Keratinocyte (primary cell): ENCODE measurements at regions not wholly inside any gene's neighbourhood (a gene's known extent, or its start where the extent isn't known, plus 50 kb on each side); places are given as distances from the start of the nearest gene placed in this dataset.
A peak's percentile ranks its signal among the peaks of the same experiment; 100 is the strongest.

Experiments used
- DNase-seq: peaks from one replicate; pipeline ENCODE4 v3.0.0-alpha.2; 2011; ENCODE audit warnings: low read depth, missing footprints, low spot score
- FAIRE-seq: peaks from 2 replicates; lab custom pipeline; 2011; peaks lifted over from hg19 to GRCh38; lab: Jason Lieb, UNC
- H2AFZ ChIP-seq: 2 replicates; pipeline ENCODE4 v1.6.0; 2012; ENCODE audit warnings: low read length, control low read depth, inconsistent platforms; ENCODE audit not compliant: control insufficient read depth
- H3K27ac ChIP-seq: 2 replicates; pipeline ENCODE4 v1.5.1; 2011; ENCODE audit warnings: low read length; ENCODE audit not compliant: control insufficient read depth, insufficient read depth
- H3K27me3 ChIP-seq: 3 replicates; pipeline ENCODE4 v1.6.0; 2011; ENCODE audit warnings: low read length; ENCODE audit not compliant: control insufficient read depth, insufficient read depth; ENCODE audit errors: extremely low read depth
- H3K36me3 ChIP-seq, 2 experiments: 2 replicates in 1 of 2; 3 replicates in 1 of 2; pipeline ENCODE4 v1.5.1; 2011; ENCODE audit warnings: low read length in 2 of 2, mild to moderate bottlenecking in 1 of 2; ENCODE audit not compliant: control insufficient read depth in 2 of 2, insufficient read depth in 2 of 2; ENCODE audit errors: extremely low read depth in 1 of 2
- H3K4me1 ChIP-seq: 3 replicates; pipeline ENCODE4 v1.5.1; 2011; ENCODE audit warnings: low read length; ENCODE audit not compliant: control insufficient read depth, insufficient read depth; ENCODE audit errors: extremely low read depth
- H3K4me2 ChIP-seq: 3 replicates; pipeline ENCODE4 v1.6.0; 2011; ENCODE audit warnings: low read depth, low read length; ENCODE audit not compliant: control insufficient read depth, insufficient read depth; ENCODE audit errors: extremely low read depth
- H3K4me3 ChIP-seq, 3 experiments: fragments of 200-600 bp in 1 of 3; sonication (generic) in 1 of 3; 2 replicates in 2 of 3; 3 replicates in 1 of 3; pipeline ENCODE4 v1.5.1; 2011 to 2016; ENCODE audit warnings: low read length in 3 of 3, mild to moderate bottlenecking in 3 of 3, control low read depth in 2 of 3, inconsistent platforms in 1 of 3, low read depth in 1 of 3, mixed read lengths in 1 of 3, mixed run types in 1 of 3, moderate library complexity in 1 of 3; ENCODE audit not compliant: control insufficient read depth in 2 of 3, insufficient read depth in 2 of 3; ENCODE audit errors: extremely low read depth in 1 of 3
- H3K79me2 ChIP-seq: 2 replicates; pipeline ENCODE4 v1.6.0; 2012; ENCODE audit warnings: low read length; ENCODE audit not compliant: control insufficient read depth, insufficient read depth
- H3K9ac ChIP-seq: 3 replicates; pipeline ENCODE4 v1.6.0; 2011; ENCODE audit warnings: low read length; ENCODE audit not compliant: control insufficient read depth, insufficient read depth; ENCODE audit errors: extremely low read depth
- H3K9me1 ChIP-seq: 3 replicates; pipeline ENCODE4 v1.6.0; 2011; ENCODE audit warnings: low read length; ENCODE audit not compliant: control insufficient read depth, insufficient read depth; ENCODE audit errors: extremely low read depth
- H3K9me3 ChIP-seq: 2 replicates; pipeline ENCODE4 v1.5.1; 2012; ENCODE audit warnings: low read depth, low read length; ENCODE audit not compliant: control insufficient read depth
- H4K20me1 ChIP-seq: 3 replicates; pipeline ENCODE4 v1.6.0; 2011; ENCODE audit warnings: low read length; ENCODE audit not compliant: control insufficient read depth, insufficient read depth; ENCODE audit errors: extremely low read depth
- EZH2 ChIP-seq: IDR thresholded peaks from one replicate; pipeline ENCODE4 v1.6.1; 2012; ENCODE audit warnings: inconsistent platforms, mild to moderate bottlenecking, low read length, moderate library complexity
- dilution Hi-C: fragments of 300-500 bp; cut with MboI; formaldehyde crosslinking; loops from one replicate; pipeline ENCODE4 v1.7.0; 2020; ENCODE audit warnings: low sequenced_read_pairs; ENCODE audit not compliant: extremely low pct_ligation_motif_present
- TF ChIP-seq, protein P1 (sequence below), 3 experiments: IDR thresholded peaks in 1 of 3; conservative IDR thresholded peaks in 1 of 3; optimal IDR thresholded peaks in 1 of 3; 2 replicates in 2 of 3; 3 replicates in 1 of 3; pipeline versions ENCODE3 to v1.5.1; 2011; ENCODE audit warnings: low read length in 3 of 3, mild to moderate bottlenecking in 3 of 3, moderate library complexity in 2 of 3, control low read depth in 1 of 3, inconsistent platforms in 1 of 3; ENCODE audit not compliant: insufficient read depth in 2 of 3; ENCODE audit errors: extremely low read depth in 1 of 3

- Histone ChIP-seq H3K9me1 (no peaks in the 10 kb centered on the region), H3K36me3 (no peaks in the 10 kb centered on the region), H3K9ac (no peak overlapping the region), H3K4me3 (no peak overlapping the region), H3K27me3 (no peaks in the 10 kb centered on the region), H2AFZ (no peak overlapping the region), H3K79me2 (no peaks in the 10 kb centered on the region), H3K4me2 (no peak overlapping the region), H3K27ac (no peak overlapping the region), H3K9me3 (no peaks in the 10 kb centered on the region), H4K20me1 (no peaks in the 10 kb centered on the region), H3K4me1 (peaks cover 34% of the 10 kb centered on the region)
- dilution Hi-C loops, result no loop called here
- DNase-seq (no peak), FAIRE-seq (no peak)
- TF ChIP-seq EZH2, result no peak
- TF ChIP-seq, protein P1, sequence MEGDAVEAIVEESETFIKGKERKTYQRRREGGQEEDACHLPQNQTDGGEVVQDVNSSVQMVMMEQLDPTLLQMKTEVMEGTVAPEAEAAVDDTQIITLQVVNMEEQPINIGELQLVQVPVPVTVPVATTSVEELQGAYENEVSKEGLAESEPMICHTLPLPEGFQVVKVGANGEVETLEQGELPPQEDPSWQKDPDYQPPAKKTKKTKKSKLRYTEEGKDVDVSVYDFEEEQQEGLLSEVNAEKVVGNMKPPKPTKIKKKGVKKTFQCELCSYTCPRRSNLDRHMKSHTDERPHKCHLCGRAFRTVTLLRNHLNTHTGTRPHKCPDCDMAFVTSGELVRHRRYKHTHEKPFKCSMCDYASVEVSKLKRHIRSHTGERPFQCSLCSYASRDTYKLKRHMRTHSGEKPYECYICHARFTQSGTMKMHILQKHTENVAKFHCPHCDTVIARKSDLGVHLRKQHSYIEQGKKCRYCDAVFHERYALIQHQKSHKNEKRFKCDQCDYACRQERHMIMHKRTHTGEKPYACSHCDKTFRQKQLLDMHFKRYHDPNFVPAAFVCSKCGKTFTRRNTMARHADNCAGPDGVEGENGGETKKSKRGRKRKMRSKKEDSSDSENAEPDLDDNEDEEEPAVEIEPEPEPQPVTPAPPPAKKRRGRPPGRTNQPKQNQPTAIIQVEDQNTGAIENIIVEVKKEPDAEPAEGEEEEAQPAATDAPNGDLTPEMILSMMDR (optimal IDR thresholded peaks at IDR 0.05 in 1 of 3, IDR thresholded peaks at IDR 0.05 in 1 of 3, conservative IDR thresholded peaks at IDR 0.05 in 1 of 3; ENCODE audit: extremely low read depth in 1 of 3, insufficient read depth in 2 of 3, low read length in 3 of 3), result no peak
These were observed 1076.7 kb upstream of the PIK3C3 start for GRCh38 chr18:40878371-40878770.

GRCh38 chr18:40877096-40877495 lies 1077.9 kb upstream of the PIK3C3 start:
- H3K27me3 ChIP-seq, result no peaks in the 10 kb centered on the region
- H3K9ac ChIP-seq, result no peak overlapping the region
- DNase-seq, result peak; percentile 65
- peak overlapping the region; percentile 29 for H3K27ac ChIP-seq
- no peak overlapping the region for H2AFZ ChIP-seq
- H3K4me2 ChIP-seq, result no peak overlapping the region
- FAIRE-seq, result peak; percentile 96
- TF ChIP-seq, protein P1 (optimal IDR thresholded peaks at IDR 0.05 in 1 of 3, IDR thresholded peaks at IDR 0.05 in 1 of 3, conservative IDR thresholded peaks at IDR 0.05 in 1 of 3; ENCODE audit: extremely low read depth in 1 of 3, insufficient read depth in 2 of 3, low read length in 3 of 3), result no peak
- TF ChIP-seq EZH2, result no peak
- dilution Hi-C loops, result no loop called here
- H3K36me3 ChIP-seq, result no peaks in the 10 kb centered on the region
- no peaks in the 10 kb centered on the region for H4K20me1 ChIP-seq
- peaks cover 34% of the 10 kb centered on the region for H3K4me1 ChIP-seq
- H3K9me3 ChIP-seq, result no peaks in the 10 kb centered on the region
- H3K4me3 ChIP-seq, result no peak overlapping the region
- no peaks in the 10 kb centered on the region for H3K79me2 ChIP-seq
- no peaks in the 10 kb centered on the region for H3K9me1 ChIP-seq
